Cardiac fibroblast (primary cell): ENCODE measurements at regions not wholly inside any gene's neighbourhood (a gene's known extent, or its start where the extent isn't known, plus 50 kb on each side); places are given as distances from the start of the nearest gene placed in this dataset.

ENCODE experiments used
- DNase-seq, 2 donors: peaks; one replicate each; pipeline versions ENCODE4 v3.0.0 to v3.0.0-alpha.2; 2010; ENCODE audit warnings: low read depth in 2 of 2
- H3K4me3 ChIP-seq, 2 donors: replicated peaks in 1 of 2; 1 replicate in 1 of 2; 2 replicates in 1 of 2; pipeline ENCODE4 v1.5.1; 2011; ENCODE audit warnings: low read depth in 2 of 2, low read length in 2 of 2, mild to moderate bottlenecking in 2 of 2, moderate library complexity in 1 of 2
- CTCF ChIP-seq: IDR thresholded peaks from one replicate; pipeline ENCODE4 v1.5.1; 2011; ENCODE audit warnings: low read depth, mild to moderate bottlenecking, low read length, inconsistent platforms

GRCh38 chr5:92899611-92900010 lies 681.4 kb downstream of the NR2F1-AS1 start:
- TF ChIP-seq CTCF: no peak
- DNase-seq: no peak
- no peak overlapping the region for H3K4me3 ChIP-seq

- no peak overlapping the region for H3K4me3 ChIP-seq
- no peak for TF ChIP-seq CTCF
Measured at GRCh38 chr5:92896722-92897121, 684.3 kb downstream of the NR2F1-AS1 start.

GRCh38 chr5:92890841-92891244 lies 690.2 kb downstream of the NR2F1-AS1 start:
- peak; percentile 45 to 48 for DNase-seq
- no peak for TF ChIP-seq CTCF
- no peak overlapping the region for H3K4me3 ChIP-seq

More at GRCh38 chr5:92896722-92897121, 684.3 kb downstream of the NR2F1-AS1 start:
- DNase-seq: no peak

- no peak for TF ChIP-seq CTCF
- DNase-seq: no peak
- H3K4me3 ChIP-seq: no peak overlapping the region
Measured at GRCh38 chr5:92889140-92889539, 691.9 kb downstream of the NR2F1-AS1 start.

- no peak for DNase-seq
- H3K4me3 ChIP-seq: no peak overlapping the region
- TF ChIP-seq CTCF: no peak
Measured at GRCh38 chr5:92887254-92887653, 693.8 kb downstream of the NR2F1-AS1 start.

GRCh38 chr5:92886751-92887150 lies 694.3 kb downstream of the NR2F1-AS1 start:
- H3K4me3 ChIP-seq: no peak overlapping the region
- TF ChIP-seq CTCF: no peak
- DNase-seq: no peak

GRCh38 chr5:92885950-92886349 lies 695.1 kb downstream of the NR2F1-AS1 start:
- DNase-seq: no peak
- peak; percentile 12 for TF ChIP-seq CTCF
- no peak overlapping the region for H3K4me3 ChIP-seq
